ENCODE measurements at regions not wholly inside any gene's neighbourhood (a gene's known extent, or its start where the extent isn't known, plus 50 kb on each side); places are given as distances from the start of the nearest gene placed in this dataset.

GRCh38 chr19:34852669-34853068 is 74.0 kb upstream of the ZNF30 start:
- no peak for DNase-seq (ENCODE audit: low spot score in 2 of 2)
- 54% methylated on average over 5 of the region's 5 CpGs for WGBS
- Histone ChIP-seq H3K4me1 (no peaks in the 10 kb centered on the region), H3K27me3 (no peaks in the 10 kb centered on the region), H3K36me3 (no peaks in the 10 kb centered on the region), H3K4me3 (no peak overlapping the region), H3K9me3 (no peaks in the 10 kb centered on the region), H3K27ac (no peak overlapping the region)
- TF ChIP-seq POLR2AphosphoS5 (IDR thresholded peaks at IDR 0.05): no peak
- no peak for TF ChIP-seq EP300 (IDR thresholded peaks at IDR 0.05)
- TF ChIP-seq POLR2A (IDR thresholded peaks at IDR 0.05): no peak
- no peak for TF ChIP-seq CTCF (IDR thresholded peaks at IDR 0.05)

GRCh38 chr19:34851277-34851804 is 75.4 kb upstream of the ZNF30 start:
- H3K4me1 ChIP-seq: no peaks in the 10 kb centered on the region
- no peak for TF ChIP-seq CTCF (IDR thresholded peaks at IDR 0.05)
- TF ChIP-seq POLR2AphosphoS5 (IDR thresholded peaks at IDR 0.05): no peak
- TF ChIP-seq EP300 (IDR thresholded peaks at IDR 0.05): no peak
- TF ChIP-seq POLR2A (IDR thresholded peaks at IDR 0.05): no peak
- no peak overlapping the region for H3K4me3 ChIP-seq
- H3K36me3 ChIP-seq: no peaks in the 10 kb centered on the region
- H3K27me3 ChIP-seq: no peaks in the 10 kb centered on the region
- no peaks in the 10 kb centered on the region for H3K9me3 ChIP-seq
- DNase-seq (ENCODE audit: low spot score in 2 of 2): no peak
- no peak overlapping the region for H3K27ac ChIP-seq
- WGBS: 90% methylated on average over 9 of the region's 11 CpGs

- Histone ChIP-seq H3K4me1 (no peaks in the 10 kb centered on the region), H3K4me3 (no peak overlapping the region), H3K27me3 (no peaks in the 10 kb centered on the region), H3K27ac (no peak overlapping the region), H3K36me3 (no peaks in the 10 kb centered on the region), H3K9me3 (no peaks in the 10 kb centered on the region)
- WGBS: 84% methylated on average over 6 of the region's 6 CpGs
- TF ChIP-seq POLR2AphosphoS5 (IDR thresholded peaks at IDR 0.05) (no peak), CTCF (IDR thresholded peaks at IDR 0.05) (no peak), POLR2A (IDR thresholded peaks at IDR 0.05) (no peak), EP300 (IDR thresholded peaks at IDR 0.05) (no peak)
- no peak for DNase-seq (ENCODE audit: low spot score in 2 of 2)
Measured at GRCh38 chr19:34847393-34847792, 74.4 kb upstream of the ZNF599 start.

GRCh38 chr19:34844277-34844676 is 71.3 kb upstream of the ZNF599 start:
- peaks cover 3% of the 10 kb centered on the region for H3K27me3 ChIP-seq
- no peak overlapping the region for H3K4me3 ChIP-seq
- H3K9me3 ChIP-seq: no peaks in the 10 kb centered on the region
- DNase-seq (ENCODE audit: low spot score in 2 of 2): no peak
- TF ChIP-seq POLR2AphosphoS5 (IDR thresholded peaks at IDR 0.05) (no peak), POLR2A (IDR thresholded peaks at IDR 0.05) (no peak), EP300 (IDR thresholded peaks at IDR 0.05) (no peak), CTCF (IDR thresholded peaks at IDR 0.05) (no peak)
- no peak overlapping the region for H3K27ac ChIP-seq
- H3K4me1 ChIP-seq: no peaks in the 10 kb centered on the region
- no peaks in the 10 kb centered on the region for H3K36me3 ChIP-seq
- WGBS: 68% methylated on average over 5 of the region's 5 CpGs

GRCh38 chr19:34841780-34842179 is 68.8 kb upstream of the ZNF599 start:
- H3K9me3 ChIP-seq: no peaks in the 10 kb centered on the region
- H3K4me3 ChIP-seq: no peak overlapping the region
- no peak for DNase-seq (ENCODE audit: low spot score in 2 of 2)
- TF ChIP-seq POLR2A (IDR thresholded peaks at IDR 0.05) (no peak), CTCF (IDR thresholded peaks at IDR 0.05) (no peak), EP300 (IDR thresholded peaks at IDR 0.05) (no peak), POLR2AphosphoS5 (IDR thresholded peaks at IDR 0.05) (no peak)
- WGBS: 78% methylated on average over 10 of the region's 10 CpGs
- no peak overlapping the region for H3K27ac ChIP-seq
- H3K4me1 ChIP-seq: peaks cover 6% of the 10 kb centered on the region
- H3K27me3 ChIP-seq: peaks cover 17% of the 10 kb centered on the region
- H3K36me3 ChIP-seq: no peaks in the 10 kb centered on the region
